CD4-positive, alpha-beta memory T cell (primary cell): ENCODE measurements at regions not wholly inside any gene's neighbourhood (a gene's known extent, or its start where the extent isn't known, plus 50 kb on each side); places are given as distances from the start of the nearest gene placed in this dataset.
"Not testable (repeated sequence)": the region's sequence is repeated elsewhere in the genome, so short reads cannot be mapped to it uniquely, and the experiment has no call there.

Experiments used
- CTCF ChIA-PET: fragments of 350-600 bp; sonication (Branson Sonifier 250); formaldehyde crosslinking; loops from one replicate; lab custom pipeline; 2021; ENCODE audit warnings: inconsistent platforms; ENCODE audit not compliant: partially characterized antibody; lab: Charles Lee
- POLR2A ChIA-PET: fragments of 350-600 bp; sonication (Branson Sonifier 250); formaldehyde crosslinking; loops from one replicate; lab custom pipeline; 2021; ENCODE audit not compliant: partially characterized antibody; lab: Charles Lee
- DNase-seq, 5 donors: peaks; one replicate each; pipeline versions ENCODE4 v3.0.0 to v3.0.0-alpha.2; 2020 to 2022; ENCODE audit warnings: mixed read lengths in 1 of 5
- H3K27ac ChIP-seq: one replicate; pipeline ENCODE4 v1.7.0; 2013; ENCODE audit warnings: low read depth, low read length
- H3K27me3 ChIP-seq: 2 replicates; pipeline ENCODE4 v1.7.0; 2013; ENCODE audit warnings: mild to moderate bottlenecking, low read length, moderate library complexity; ENCODE audit not compliant: insufficient read depth
- H3K36me3 ChIP-seq: 2 replicates; pipeline ENCODE4 v1.7.0; 2013; ENCODE audit warnings: mild to moderate bottlenecking, low read length, moderate library complexity; ENCODE audit not compliant: insufficient read depth
- H3K4me1 ChIP-seq: 2 replicates; pipeline ENCODE4 v1.7.0; 2013; ENCODE audit warnings: mild to moderate bottlenecking, low read length, moderate library complexity; ENCODE audit not compliant: insufficient read depth
- H3K4me3 ChIP-seq, 2 donors: one replicate each; pipeline ENCODE4 v1.7.0; 2013; ENCODE audit warnings: low read length in 2 of 2, mild to moderate bottlenecking in 1 of 2
- H3K9me3 ChIP-seq, 2 donors: one replicate each; pipeline ENCODE4 v1.7.0; 2013; ENCODE audit warnings: low read length in 2 of 2, control low read depth in 1 of 2; ENCODE audit not compliant: control insufficient read depth in 1 of 2
- H3K27ac Mint-ChIP-seq, 7 donors: one replicate each; pipeline ENCODE4 v1.8.0; 2020 to 2021; ENCODE audit warnings: mixed read lengths in 7 of 7, mild to moderate bottlenecking in 6 of 7, inconsistent platforms in 3 of 7, moderate library complexity in 3 of 7
- H3K27me3 Mint-ChIP-seq, 2 donors: one replicate each; pipeline ENCODE4 v1.8.0; 2020 to 2021; ENCODE audit warnings: mixed read lengths in 2 of 2
- H3K36me3 Mint-ChIP-seq, 2 donors: one replicate each; pipeline ENCODE4 v1.8.0; 2020 to 2021; ENCODE audit warnings: mixed read lengths in 2 of 2, inconsistent platforms in 1 of 2, mild to moderate bottlenecking in 1 of 2
- H3K4me1 Mint-ChIP-seq, 4 donors: one replicate each; pipeline ENCODE4 v1.8.0; 2020 to 2021; ENCODE audit warnings: mixed read lengths in 4 of 4, mild to moderate bottlenecking in 1 of 4
- H3K4me3 Mint-ChIP-seq, 8 donors: one replicate each; pipeline ENCODE4 v1.8.0; 2020 to 2021; ENCODE audit warnings: mixed read lengths in 8 of 8, mild to moderate bottlenecking in 7 of 8, moderate library complexity in 6 of 8, inconsistent platforms in 3 of 8
- H3K9me3 Mint-ChIP-seq, 8 donors: one replicate each; pipeline ENCODE4 v1.8.0; 2020 to 2021; ENCODE audit warnings: mixed read lengths in 8 of 8, mild to moderate bottlenecking in 5 of 8, inconsistent platforms in 3 of 8, moderate library complexity in 1 of 8
- intact Hi-C: fragments of 100-400 bp; cut with micrococcal nuclease; formaldehyde crosslinking; loops from one replicate; pipeline ENCODE4 v1.15.1; 2023

- H3K27me3 Mint-ChIP-seq, intact Hi-C loops, H3K36me3 ChIP-seq, H3K27me3 ChIP-seq, CTCF ChIA-PET, DNase-seq, H3K27ac ChIP-seq, H3K4me1 ChIP-seq, H3K9me3 Mint-ChIP-seq, POLR2A ChIA-PET, H3K27ac Mint-ChIP-seq, H3K9me3 ChIP-seq, H3K4me3 Mint-ChIP-seq, H3K36me3 Mint-ChIP-seq, H3K4me3 ChIP-seq, H3K4me1 Mint-ChIP-seq: not testable (repeated sequence)
These were observed 4477.7 kb upstream of the TPTE start for GRCh38 chr21:6043430-6044275.

- POLR2A ChIA-PET, intact Hi-C loops, H3K9me3 ChIP-seq, H3K4me1 Mint-ChIP-seq, DNase-seq, H3K36me3 ChIP-seq, H3K27ac ChIP-seq, H3K27ac Mint-ChIP-seq, CTCF ChIA-PET, H3K4me3 ChIP-seq, H3K4me3 Mint-ChIP-seq, H3K9me3 Mint-ChIP-seq, H3K27me3 Mint-ChIP-seq, H3K27me3 ChIP-seq, H3K4me1 ChIP-seq, H3K36me3 Mint-ChIP-seq: not testable (repeated sequence)
These were observed 4476.7 kb upstream of the TPTE start for GRCh38 chr21:6044695-6045094.

- intact Hi-C loops, CTCF ChIA-PET, H3K4me3 ChIP-seq, H3K27ac ChIP-seq, H3K4me1 Mint-ChIP-seq, H3K9me3 Mint-ChIP-seq, H3K36me3 Mint-ChIP-seq, H3K27me3 Mint-ChIP-seq, H3K36me3 ChIP-seq, POLR2A ChIA-PET, H3K27me3 ChIP-seq, H3K4me3 Mint-ChIP-seq, H3K27ac Mint-ChIP-seq, H3K4me1 ChIP-seq, DNase-seq, H3K9me3 ChIP-seq: not testable (repeated sequence)
These were observed 4471.5 kb upstream of the TPTE start for GRCh38 chr21:6049930-6050329.

GRCh38 chr21:6052109-6052508 is 4469.3 kb upstream of the TPTE start:
- POLR2A ChIA-PET, H3K27me3 ChIP-seq, H3K4me3 ChIP-seq, H3K9me3 Mint-ChIP-seq, H3K4me1 ChIP-seq, H3K27ac ChIP-seq, intact Hi-C loops, H3K9me3 ChIP-seq, H3K36me3 ChIP-seq, H3K36me3 Mint-ChIP-seq, CTCF ChIA-PET, H3K27me3 Mint-ChIP-seq, H3K4me3 Mint-ChIP-seq, H3K27ac Mint-ChIP-seq, DNase-seq, H3K4me1 Mint-ChIP-seq: not testable (repeated sequence)

- POLR2A ChIA-PET, H3K4me1 Mint-ChIP-seq, H3K27me3 ChIP-seq, H3K4me3 Mint-ChIP-seq, H3K4me1 ChIP-seq, H3K9me3 ChIP-seq, DNase-seq, H3K27me3 Mint-ChIP-seq, H3K9me3 Mint-ChIP-seq, H3K27ac ChIP-seq, H3K36me3 Mint-ChIP-seq, H3K36me3 ChIP-seq, intact Hi-C loops, CTCF ChIA-PET, H3K27ac Mint-ChIP-seq, H3K4me3 ChIP-seq: not testable (repeated sequence)
These were observed 4468.2 kb upstream of the TPTE start for GRCh38 chr21:6053145-6053544.

GRCh38 chr21:6058997-6059396 is 4462.4 kb upstream of the TPTE start:
- H3K9me3 Mint-ChIP-seq, H3K9me3 ChIP-seq, H3K4me1 Mint-ChIP-seq, POLR2A ChIA-PET, DNase-seq, H3K27me3 Mint-ChIP-seq, H3K36me3 Mint-ChIP-seq, H3K36me3 ChIP-seq, CTCF ChIA-PET, H3K27ac ChIP-seq, intact Hi-C loops, H3K4me1 ChIP-seq, H3K27ac Mint-ChIP-seq, H3K4me3 Mint-ChIP-seq, H3K4me3 ChIP-seq, H3K27me3 ChIP-seq: not testable (repeated sequence)

- H3K27ac Mint-ChIP-seq, POLR2A ChIA-PET, H3K4me1 ChIP-seq, H3K9me3 ChIP-seq, H3K27me3 Mint-ChIP-seq, intact Hi-C loops, H3K4me3 Mint-ChIP-seq, H3K36me3 ChIP-seq, H3K27ac ChIP-seq, DNase-seq, H3K4me3 ChIP-seq, H3K36me3 Mint-ChIP-seq, H3K9me3 Mint-ChIP-seq, H3K27me3 ChIP-seq, CTCF ChIA-PET, H3K4me1 Mint-ChIP-seq: not testable (repeated sequence)
These were observed 4461.2 kb upstream of the TPTE start for GRCh38 chr21:6060054-6060681.
